HEK293 (cell line): ENCODE measurements at regions not wholly inside any gene's neighbourhood (a gene's known extent, or its start where the extent isn't known, plus 50 kb on each side); places are given as distances from the start of the nearest gene placed in this dataset.

Source experiments
- CTCF ChIA-PET: fragments of 350-600 bp; formaldehyde crosslinking; extraction: SDS; loops from one replicate; lab custom pipeline; 2021; ENCODE audit warnings: antibody characterized with exemption; lab: Yijun Ruan, JAX
- POLR2A ChIA-PET: fragments of 300-600 bp; formaldehyde crosslinking; extraction: SDS; loops from one replicate; lab custom pipeline; 2020; ENCODE audit warnings: antibody characterized with exemption, inconsistent platforms; lab: Yijun Ruan, JAX
- H3K27ac ChIP-seq: fragments of 200-500 bp; sonication (Bioruptor generic); 2 replicates; pipeline ENCODE4 v1.5.1; 2014; ENCODE audit warnings: low read depth, low read length, control low read depth, inconsistent platforms; ENCODE audit errors: extremely low read depth
- H3K36me3 ChIP-seq, 2 experiments: fragments of 200-500 bp in 1 of 2; sonication (Bioruptor generic) in 1 of 2; 1 replicate in 1 of 2; 2 replicates in 1 of 2; pipeline ENCODE4 v1.5.1; 2014 to 2017; ENCODE audit warnings: inconsistent platforms in 2 of 2, low read length in 2 of 2; ENCODE audit not compliant: control insufficient read depth in 2 of 2, insufficient read depth in 1 of 2
- H3K4me1 ChIP-seq: fragments of 200-500 bp; sonication (Bioruptor generic); 2 replicates; pipeline ENCODE4 v1.5.1; 2014; ENCODE audit warnings: mild to moderate bottlenecking, low read length, inconsistent platforms; ENCODE audit not compliant: control insufficient read depth, insufficient read depth
- H3K4me3 ChIP-seq: 2 replicates; pipeline ENCODE4 v1.5.1; 2011; ENCODE audit warnings: low read depth, mild to moderate bottlenecking, control low read depth, low read length, moderate library complexity
- H3K9me3 ChIP-seq: fragments of 200-500 bp; sonication (Bioruptor generic); 2 replicates; pipeline ENCODE4 v1.5.1; 2014; ENCODE audit warnings: low read depth, low read length, inconsistent platforms; ENCODE audit not compliant: control insufficient read depth, insufficient read depth
- ELK4 ChIP-seq: IDR thresholded peaks from 2 replicates; pipeline ENCODE4 v1.6.1; 2011; ENCODE audit warnings: mild to moderate bottlenecking, low read depth, low read length, borderline replicate concordance
- HIC1 ChIP-seq: fragments of 450-650 bp; formaldehyde crosslinking; IDR thresholded peaks from 2 replicates; pipeline ENCODE4 v1.5.1; 2016; ENCODE audit warnings: missing biosample characterization, missing genetic modification characterization
- KLF1 ChIP-seq: fragments of 450-650 bp; formaldehyde crosslinking; IDR thresholded peaks from 2 replicates; pipeline ENCODE4 v1.5.1; 2016; ENCODE audit warnings: missing biosample characterization, missing genetic modification characterization
- KLF16 ChIP-seq: fragments of 450-650 bp; formaldehyde crosslinking; IDR thresholded peaks from 2 replicates; pipeline ENCODE4 v1.5.1; 2017; ENCODE audit warnings: missing biosample characterization, missing genetic modification characterization
- KLF7 ChIP-seq: fragments of 450-650 bp; formaldehyde crosslinking; IDR thresholded peaks from 2 replicates; pipeline ENCODE4 v1.5.1; 2016; ENCODE audit warnings: missing biosample characterization, missing genetic modification characterization, borderline replicate concordance
- PBX3 ChIP-seq: sonication (generic); formaldehyde crosslinking; IDR thresholded peaks from 2 replicates; pipeline ENCODE4 v1.8.1; 2022; ENCODE audit warnings: mild to moderate bottlenecking, moderate library complexity, missing genetic modification reagents
- TRIM28 ChIP-seq: IDR thresholded peaks from 2 replicates; pipeline ENCODE4 v1.6.1; 2011; ENCODE audit warnings: low read length, control low read depth, borderline replicate concordance
- ZBTB1 ChIP-seq: fragments of 450-650 bp; formaldehyde crosslinking; IDR thresholded peaks from 2 replicates; pipeline ENCODE4 v1.5.1; 2016; ENCODE audit warnings: missing biosample characterization, missing genetic modification characterization
- ZBTB17 ChIP-seq: fragments of 450-650 bp; formaldehyde crosslinking; IDR thresholded peaks from 2 replicates; pipeline ENCODE4 v1.5.1; 2016; ENCODE audit warnings: missing biosample characterization, missing genetic modification characterization
- ZBTB6 ChIP-seq: fragments of 450-650 bp; formaldehyde crosslinking; IDR thresholded peaks from 2 replicates; pipeline ENCODE4 v1.5.1; 2017; ENCODE audit warnings: missing biosample characterization, missing genetic modification characterization
- ZFP69B ChIP-seq: fragments of 450-650 bp; formaldehyde crosslinking; IDR thresholded peaks from 2 replicates; pipeline ENCODE4 v1.5.1; 2016; ENCODE audit warnings: missing biosample characterization, missing genetic modification characterization
- ZNF112 ChIP-seq: fragments of 450-650 bp; formaldehyde crosslinking; IDR thresholded peaks from 2 replicates; pipeline ENCODE4 v1.5.0; 2017; ENCODE audit warnings: missing biosample characterization, missing genetic modification characterization
- ZNF132 ChIP-seq: fragments of 450-650 bp; formaldehyde crosslinking; IDR thresholded peaks from 2 replicates; pipeline ENCODE4 v1.5.1; 2017; ENCODE audit warnings: missing biosample characterization, missing genetic modification characterization, borderline replicate concordance
- ZNF175 ChIP-seq: fragments of 450-650 bp; formaldehyde crosslinking; IDR thresholded peaks from 2 replicates; pipeline ENCODE4 v1.5.1; 2016; ENCODE audit warnings: missing biosample characterization, missing genetic modification characterization
- ZNF2 ChIP-seq: fragments of 450-650 bp; formaldehyde crosslinking; IDR thresholded peaks from 2 replicates; pipeline ENCODE4 v1.5.1; 2016; ENCODE audit warnings: missing biosample characterization, missing genetic modification characterization
- ZNF248 ChIP-seq: fragments of 450-650 bp; formaldehyde crosslinking; IDR thresholded peaks from 2 replicates; pipeline ENCODE4 v1.5.1; 2017; ENCODE audit warnings: missing biosample characterization, missing genetic modification characterization
- ZNF266 ChIP-seq: fragments of 450-650 bp; formaldehyde crosslinking; IDR thresholded peaks from 2 replicates; pipeline ENCODE4 v1.5.1; 2016; ENCODE audit warnings: missing biosample characterization, missing genetic modification characterization, low read depth
- ZNF311 ChIP-seq: fragments of 450-650 bp; formaldehyde crosslinking; IDR thresholded peaks from 2 replicates; pipeline ENCODE4 v1.5.1; 2017; ENCODE audit warnings: missing biosample characterization, missing genetic modification characterization, borderline replicate concordance
- ZNF324 ChIP-seq: fragments of 450-650 bp; formaldehyde crosslinking; IDR thresholded peaks from 2 replicates; pipeline ENCODE4 v1.5.1; 2016; ENCODE audit warnings: missing biosample characterization, missing genetic modification characterization
- ZNF341 ChIP-seq: fragments of 450-650 bp; formaldehyde crosslinking; IDR thresholded peaks from 2 replicates; pipeline ENCODE4; 2016; ENCODE audit warnings: low read depth, missing biosample characterization, missing genetic modification characterization
- ZNF398 ChIP-seq: fragments of 450-650 bp; formaldehyde crosslinking; IDR thresholded peaks from 2 replicates; pipeline ENCODE4 v1.5.1; 2017; ENCODE audit warnings: missing biosample characterization, missing genetic modification characterization
- ZNF510 ChIP-seq: fragments of 450-650 bp; formaldehyde crosslinking; IDR thresholded peaks from 2 replicates; pipeline ENCODE4 v1.5.1; 2018; ENCODE audit warnings: mild to moderate bottlenecking, missing genetic modification characterization, missing biosample characterization; ENCODE audit not compliant: insufficient replicate concordance
- ZNF555 ChIP-seq: fragments of 450-650 bp; formaldehyde crosslinking; conservative IDR thresholded peaks from 2 replicates; pipeline ENCODE4 v1.5.1; 2017; ENCODE audit warnings: missing biosample characterization, mild to moderate bottlenecking, missing genetic modification characterization, inconsistent platforms
- ZNF623 ChIP-seq: fragments of 450-650 bp; formaldehyde crosslinking; IDR thresholded peaks from 2 replicates; pipeline ENCODE4 v1.5.1; 2016; ENCODE audit warnings: missing biosample characterization, missing genetic modification characterization
- ZNF639 ChIP-seq: fragments of 450-650 bp; formaldehyde crosslinking; IDR thresholded peaks from 2 replicates; pipeline ENCODE4 v1.5.1; 2016; ENCODE audit warnings: missing biosample characterization, missing genetic modification characterization
- ZNF654 ChIP-seq: fragments of 450-650 bp; formaldehyde crosslinking; IDR thresholded peaks from 2 replicates; pipeline ENCODE4 v1.5.1; 2016; ENCODE audit warnings: low read depth, missing biosample characterization, missing genetic modification characterization
- ZNF768 ChIP-seq: fragments of 450-650 bp; formaldehyde crosslinking; IDR thresholded peaks from 2 replicates; pipeline ENCODE4 v1.5.1; 2018; ENCODE audit warnings: missing biosample characterization, mild to moderate bottlenecking, missing genetic modification characterization
- ZNF837 ChIP-seq: fragments of 450-650 bp; formaldehyde crosslinking; IDR thresholded peaks from 2 replicates; pipeline ENCODE4 v1.5.1; 2016; ENCODE audit warnings: missing biosample characterization, missing genetic modification characterization

- ChIA-PET POLR2A (no interaction called here), CTCF (no interaction called here)
- TF ChIP-seq KLF1 (no peak), ZNF510 (tag by site-specific recombination) (no peak), ZNF324 (tag by site-specific recombination) (no peak), TRIM28 (no peak), ZNF639 (tag by site-specific recombination) (no peak), ZNF266 (tag by site-specific recombination) (no peak), HIC1 (no peak), ZNF311 (no peak), ZBTB1 (tag by site-specific recombination) (no peak), ZFP69B (tag by site-specific recombination) (no peak), KLF7 (tag by site-specific recombination) (no peak), ZNF248 (tag by site-specific recombination) (no peak), ZBTB17 (tag by site-specific recombination) (no peak), KLF16 (no peak), ZBTB6 (tag by site-specific recombination) (no peak), ZNF623 (tag by site-specific recombination) (no peak), ELK4 (no peak)
- Histone ChIP-seq H3K36me3 (no peaks in the 10 kb centered on the region), H3K4me1 (no peaks in the 10 kb centered on the region), H3K27ac (no peak overlapping the region), H3K4me3 (no peak overlapping the region), H3K9me3 (no peaks in the 10 kb centered on the region)
These were observed 130.4 kb downstream of the CCDC74A start for GRCh38 chr2:131657895-131658768.

GRCh38 chr2:131658769-131659131, 131.1 kb downstream of the CCDC74A start:
- POLR2A ChIA-PET: no interaction called here
- Histone ChIP-seq H3K4me1 (no peaks in the 10 kb centered on the region), H3K9me3 (no peaks in the 10 kb centered on the region), H3K27ac (no peak overlapping the region), H3K4me3 (no peak overlapping the region), H3K36me3 (no peaks in the 10 kb centered on the region)
- CTCF ChIA-PET: interaction anchor here (1.2 kb wide), 1 partner anchor 13 kb away, joined by 3 read pairs; no protein-coding TSS in a partner anchor
- no peak for TF ChIP-seq ZNF175 (tag by site-specific recombination)
- TF ChIP-seq ZNF768 (tag by site-specific recombination): no peak
- no peak for TF ChIP-seq ZNF654
- TF ChIP-seq ZNF341 (tag by site-specific recombination): no peak
- TF ChIP-seq ZNF555 (tag by site-specific recombination): no peak
- no peak for TF ChIP-seq ZNF112
- no peak for TF ChIP-seq ZNF623 (tag by site-specific recombination)
- TF ChIP-seq ZNF837: no peak
- TF ChIP-seq ZNF2: no peak
- TF ChIP-seq PBX3 (CRISPR knock-in tag): no peak
- no peak for TF ChIP-seq ZNF398 (tag by site-specific recombination)
- no peak for TF ChIP-seq ZNF132 (tag by site-specific recombination)
